Ishikawa (cell line): ENCODE measurements at regions not wholly inside any gene's neighbourhood (a gene's known extent, or its start where the extent isn't known, plus 50 kb on each side); places are given as distances from the start of the nearest gene placed in this dataset.

Source experiments
- CREB1 ChIP-seq: IDR thresholded peaks from 2 replicates; pipeline ENCODE4 v1.6.1; 2012; ENCODE audit warnings: low read depth
- EP300 ChIP-seq: IDR thresholded peaks from 2 replicates; pipeline ENCODE4 v1.6.1; 2012; ENCODE audit warnings: borderline replicate concordance
- NFIC ChIP-seq: IDR thresholded peaks from 2 replicates; pipeline ENCODE4 v1.6.1; 2012
- RAD21 ChIP-seq: IDR thresholded peaks from 2 replicates; pipeline ENCODE4 v1.6.1; 2012; ENCODE audit warnings: low read depth
- REST ChIP-seq: IDR thresholded peaks from 2 replicates; pipeline ENCODE4 v1.6.1; 2012; ENCODE audit warnings: low read depth, mild to moderate bottlenecking
- TAF1 ChIP-seq: IDR thresholded peaks from 2 replicates; pipeline ENCODE4 v1.6.1; 2012; ENCODE audit warnings: low read depth, mild to moderate bottlenecking
- TCF12 ChIP-seq: IDR thresholded peaks from 2 replicates; pipeline ENCODE4 v1.6.1; 2012; ENCODE audit warnings: low read depth
- USF1 ChIP-seq: IDR thresholded peaks from 2 replicates; pipeline ENCODE4 v1.6.1; 2012
- YY1 ChIP-seq: IDR thresholded peaks from 2 replicates; pipeline ENCODE4 v1.6.1; 2012; ENCODE audit warnings: low read depth
- ZBTB7A ChIP-seq: IDR thresholded peaks from 2 replicates; pipeline ENCODE4 v1.6.1; 2012; ENCODE audit warnings: low read depth
- TF ChIP-seq, protein P1 (sequence below): IDR thresholded peaks from 2 replicates; pipeline ENCODE4 v1.6.1; 2012

DNA sequence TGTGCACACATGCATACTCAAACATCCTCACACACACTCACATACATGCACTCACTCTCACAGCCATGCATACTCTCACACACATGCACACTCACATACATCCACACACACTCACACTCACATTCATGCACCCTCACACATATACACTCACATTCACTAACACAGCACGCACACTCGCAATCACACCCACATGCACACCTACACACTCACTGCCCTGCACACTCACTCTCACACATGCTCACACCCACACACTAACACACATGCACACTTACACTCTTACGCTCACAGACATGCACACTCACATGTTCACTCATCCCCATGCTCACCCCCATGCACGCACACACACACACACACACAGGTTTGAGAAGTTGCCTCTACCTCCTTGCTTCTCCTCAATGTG, 63.2 kb upstream of the SFSWAP start:
- TF ChIP-seq RAD21 = no peak
- TF ChIP-seq, protein P1, sequence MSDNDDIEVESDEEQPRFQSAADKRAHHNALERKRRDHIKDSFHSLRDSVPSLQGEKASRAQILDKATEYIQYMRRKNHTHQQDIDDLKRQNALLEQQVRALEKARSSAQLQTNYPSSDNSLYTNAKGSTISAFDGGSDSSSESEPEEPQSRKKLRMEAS = no peak
- no peak for TF ChIP-seq USF1
- no peak for TF ChIP-seq TCF12
- TF ChIP-seq EP300 = no peak
- no peak for TF ChIP-seq ZBTB7A
- no peak for TF ChIP-seq TAF1
- no peak for TF ChIP-seq YY1
- no peak for TF ChIP-seq CREB1
- no peak for TF ChIP-seq REST
- no peak for TF ChIP-seq NFIC
